HG03354 (cell line): ENCODE measurements at regions not wholly inside any gene's neighbourhood (a gene's known extent, or its start where the extent isn't known, plus 50 kb on each side); places are given as distances from the start of the nearest gene placed in this dataset.
"Not testable (repeated sequence)": the region's sequence is repeated elsewhere in the genome, so short reads cannot be mapped to it uniquely, and the experiment has no call there.

ENCODE experiments used
- ATAC-seq: cut with Tn5 transposase; IDR thresholded peaks from one replicate; pipeline ENCODE4 v1.9.1; 2021; ENCODE audit warnings: mild to moderate bottlenecking; ENCODE audit not compliant: unreplicated experiment, poor library complexity, severe bottlenecking

DNA sequence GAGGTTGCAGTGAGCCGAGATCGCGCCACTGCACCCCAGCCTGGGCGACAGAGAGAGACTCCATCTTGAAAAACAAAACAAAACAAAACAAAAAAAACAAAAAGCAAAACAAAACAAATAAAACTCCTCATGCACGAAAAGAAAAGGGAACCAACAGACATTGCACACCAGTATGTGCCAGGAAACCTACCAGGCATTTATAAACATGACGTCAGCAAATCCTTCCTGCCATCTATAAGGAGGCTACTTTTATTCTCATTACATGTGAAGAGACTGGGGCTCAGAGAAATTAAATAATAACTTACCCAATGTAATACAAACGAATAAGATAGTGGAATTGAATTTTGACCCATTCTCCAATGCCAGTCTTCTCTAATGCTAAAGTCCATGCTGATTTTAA is 197.2 kb downstream of the NUFIP1 start:
- no peak for ATAC-seq

- ATAC-seq: no peak
Observed at GRCh38 chr13:44790289-44790688, 199.0 kb downstream of the NUFIP1 start.

DNA sequence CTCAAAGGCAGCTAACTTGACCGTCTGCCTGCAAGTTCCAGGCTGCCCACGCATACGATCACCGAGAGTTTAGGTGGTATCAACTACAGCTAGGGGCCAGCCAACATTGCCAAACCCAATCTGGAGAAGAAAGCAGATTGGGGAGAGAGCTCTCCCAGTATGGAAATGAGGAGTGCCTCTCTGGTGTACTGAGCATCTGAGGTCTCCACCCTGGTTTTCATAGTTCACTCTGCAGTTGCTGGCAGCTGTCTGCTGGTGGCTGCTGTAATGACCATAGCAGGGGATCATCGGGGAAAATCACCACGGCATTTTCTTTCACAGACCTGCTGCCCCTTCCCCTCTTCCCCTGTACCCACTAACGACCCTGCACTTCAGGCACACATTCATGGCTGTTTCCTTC is 201.7 kb downstream of the NUFIP1 start:
- no peak for ATAC-seq

- ATAC-seq: no peak
Observed at GRCh38 chr13:44786756-44787155, 202.5 kb downstream of the NUFIP1 start.

DNA sequence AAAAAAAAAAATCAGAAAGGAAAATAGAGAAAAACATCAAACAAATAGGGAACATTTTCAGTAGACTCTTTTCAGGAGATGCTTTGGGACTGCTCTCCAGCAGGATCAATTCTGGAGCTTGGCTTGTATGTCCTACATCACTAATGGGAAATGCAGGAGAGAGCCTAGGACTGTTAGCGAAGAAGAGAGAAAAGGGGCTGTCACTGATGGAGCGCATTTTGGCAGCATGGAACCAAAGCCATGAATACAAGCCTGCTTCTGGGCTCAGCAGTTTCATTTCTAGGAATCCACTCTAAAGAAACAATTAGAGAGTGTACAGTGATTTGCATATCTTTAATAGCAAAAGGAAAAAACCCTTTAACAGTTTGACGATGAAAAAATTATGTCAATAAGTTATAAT is 203.9 kb downstream of the NUFIP1 start:
- no peak for ATAC-seq

- ATAC-seq: no peak
Observed at GRCh38 chr13:44784708-44785080, 204.6 kb downstream of the NUFIP1 start.

- no peak for ATAC-seq
Observed at GRCh38 chr13:44783994-44784707, 205.1 kb downstream of the NUFIP1 start.

DNA sequence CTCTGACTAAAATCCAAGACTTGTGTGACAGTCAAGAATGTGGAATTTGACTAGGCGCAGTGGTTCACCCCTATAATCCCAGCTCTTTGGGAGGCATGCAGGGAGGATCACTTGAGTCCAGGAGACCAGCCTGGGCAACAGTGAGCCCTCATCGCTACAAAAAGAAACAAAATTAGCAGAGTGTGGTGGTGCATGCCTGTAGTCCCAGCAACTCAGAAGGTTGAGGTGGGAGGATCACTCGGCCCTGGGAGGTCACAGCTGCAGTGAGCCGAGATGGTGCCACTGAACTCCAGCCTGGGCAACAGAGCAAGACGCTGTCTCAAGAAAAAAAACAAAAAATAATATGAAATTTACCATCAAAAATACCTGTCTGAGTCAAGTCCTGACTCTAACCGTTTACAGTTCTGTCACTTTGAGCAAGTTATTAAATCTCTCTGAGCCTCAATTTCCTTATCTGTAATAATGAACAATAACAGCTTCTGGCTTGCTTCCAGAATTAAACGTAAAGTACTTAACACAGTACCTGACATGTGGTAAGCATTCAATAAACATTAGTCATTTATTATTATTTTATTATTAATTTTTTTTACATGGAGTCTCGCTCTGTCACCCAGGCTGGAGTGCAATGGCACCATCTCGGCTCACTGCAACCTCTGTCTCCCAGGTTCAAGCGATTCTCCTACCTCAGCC is 204.6 kb upstream of the TSC22D1 start:
- no peak for ATAC-seq

DNA sequence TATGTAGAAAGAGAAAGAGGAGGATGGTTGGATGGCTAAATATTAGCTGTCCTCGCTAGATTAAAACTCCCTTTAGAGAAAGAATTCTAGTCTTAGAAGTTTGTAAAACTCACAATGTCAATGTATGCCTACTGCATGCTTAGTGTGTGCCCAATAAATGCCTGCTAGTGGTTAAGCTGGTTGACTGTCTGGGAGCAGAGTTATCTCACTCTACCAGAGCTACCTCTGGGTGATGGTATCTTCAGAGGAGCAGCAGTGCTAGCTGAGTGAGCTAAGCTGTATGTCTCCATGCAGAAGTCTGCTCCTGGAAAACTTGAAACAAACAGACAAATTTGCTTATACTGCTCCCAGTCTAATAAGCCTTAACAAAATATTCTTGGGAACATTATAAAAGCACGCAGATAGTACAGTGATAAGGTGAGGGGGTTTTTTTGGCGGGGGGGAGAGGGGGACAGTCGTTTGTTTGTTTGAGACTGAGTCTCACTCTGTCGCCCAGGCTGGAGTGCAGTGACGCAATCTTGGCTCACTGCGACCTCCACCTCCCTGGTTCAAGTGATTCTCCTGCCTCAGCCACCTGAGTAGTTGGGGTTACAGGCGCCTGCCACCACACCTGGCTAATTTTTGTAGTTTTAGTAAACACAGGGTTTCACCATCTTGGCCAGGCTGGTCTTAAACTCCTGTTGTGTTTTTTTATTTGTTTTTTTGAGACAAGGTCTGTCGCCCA is 202.8 kb upstream of the TSC22D1 start:
- no peak for ATAC-seq

DNA sequence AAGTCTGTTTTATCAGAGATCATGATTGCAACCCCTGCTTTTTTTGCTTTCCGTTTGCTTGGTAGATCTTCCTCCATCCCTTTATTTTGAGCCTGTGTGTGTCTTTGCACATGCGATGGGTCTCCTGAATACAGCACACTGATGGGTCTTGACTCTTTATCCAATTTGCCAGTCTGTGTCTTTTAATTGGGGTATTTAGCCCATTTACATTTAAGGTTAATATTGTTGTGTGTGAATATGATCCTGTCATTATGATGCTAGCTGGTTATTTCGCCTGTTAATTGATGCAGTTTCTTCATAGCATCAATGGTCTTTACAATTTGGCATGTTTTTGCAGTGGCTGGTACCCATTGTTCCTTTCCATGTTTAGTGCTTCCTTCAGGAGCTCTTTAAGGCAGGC is 199.2 kb upstream of the TSC22D1 start:
- not testable (repeated sequence) for ATAC-seq

- no peak for ATAC-seq
Observed at GRCh38 chr13:44770951-44771350, 194.8 kb upstream of the TSC22D1 start.

- no peak for ATAC-seq
Observed at GRCh38 chr13:44769686-44770085, 193.6 kb upstream of the TSC22D1 start.

GRCh38 chr13:44768775-44769581 is 192.8 kb upstream of the TSC22D1 start:
- peak; percentile 13 for ATAC-seq

DNA sequence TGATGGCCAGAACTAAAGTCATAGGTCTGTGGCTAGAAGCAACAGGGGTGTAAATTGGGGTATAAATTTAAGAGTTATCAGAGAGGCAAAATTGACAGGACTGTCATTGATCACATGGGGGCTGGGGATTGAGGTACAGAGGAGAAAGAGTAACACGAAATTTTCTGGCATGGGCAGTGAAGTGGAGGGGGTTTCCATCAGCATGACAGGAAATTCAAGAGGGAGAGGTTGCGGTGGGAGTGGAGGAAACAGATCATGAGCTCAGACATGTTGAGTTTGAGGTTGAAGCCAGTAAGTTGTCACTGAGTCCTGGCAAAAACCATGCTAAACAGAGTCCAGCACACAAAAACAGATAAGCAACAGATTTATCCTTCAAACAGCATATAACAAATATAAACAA is 192.1 kb upstream of the TSC22D1 start:
- peak; percentile 68 for ATAC-seq

- ATAC-seq: no peak
Observed at GRCh38 chr13:44765001-44765471, 188.9 kb upstream of the TSC22D1 start.

DNA sequence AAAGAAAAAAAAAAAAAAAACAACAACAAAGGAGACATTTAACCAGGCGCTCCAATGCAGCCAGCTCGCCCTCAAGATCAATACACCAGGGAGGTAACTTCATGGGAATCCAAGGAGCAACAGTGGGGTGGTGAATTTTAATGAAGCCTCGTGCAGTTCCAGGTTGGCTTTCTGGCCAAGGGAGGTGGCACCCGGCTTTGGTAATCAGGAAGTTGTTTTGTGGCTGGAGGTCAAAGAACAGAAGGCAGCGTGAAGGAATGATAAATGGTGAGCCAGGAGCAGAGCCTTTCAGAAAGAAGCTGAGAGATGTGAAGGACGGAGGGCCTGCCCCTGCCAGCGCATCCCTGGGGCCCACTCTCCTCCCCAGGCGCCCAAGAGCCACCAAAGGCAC is 188.2 kb upstream of the TSC22D1 start:
- ATAC-seq: no peak

GRCh38 chr13:44763615-44764301 is 187.6 kb upstream of the TSC22D1 start:
- no peak for ATAC-seq

DNA sequence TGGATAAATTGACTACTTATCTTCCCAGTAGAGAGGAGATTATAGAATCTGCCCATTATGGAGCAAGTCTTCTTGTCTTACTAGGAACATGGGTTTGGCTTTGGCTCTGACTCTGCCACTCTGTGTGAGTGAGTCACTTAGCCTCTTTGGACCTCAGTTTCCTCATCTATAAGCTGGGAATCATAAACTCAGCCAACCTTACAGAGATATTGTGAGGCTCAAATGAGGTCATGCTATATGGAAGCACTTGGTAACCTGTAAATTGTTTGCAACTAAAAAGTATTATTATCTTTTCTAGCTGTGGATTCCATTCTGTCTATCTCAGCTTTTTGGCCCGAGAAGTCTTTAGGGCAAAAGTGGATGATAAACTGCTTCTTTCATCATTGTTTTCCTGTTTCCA is 186.8 kb upstream of the TSC22D1 start:
- ATAC-seq: no peak

DNA sequence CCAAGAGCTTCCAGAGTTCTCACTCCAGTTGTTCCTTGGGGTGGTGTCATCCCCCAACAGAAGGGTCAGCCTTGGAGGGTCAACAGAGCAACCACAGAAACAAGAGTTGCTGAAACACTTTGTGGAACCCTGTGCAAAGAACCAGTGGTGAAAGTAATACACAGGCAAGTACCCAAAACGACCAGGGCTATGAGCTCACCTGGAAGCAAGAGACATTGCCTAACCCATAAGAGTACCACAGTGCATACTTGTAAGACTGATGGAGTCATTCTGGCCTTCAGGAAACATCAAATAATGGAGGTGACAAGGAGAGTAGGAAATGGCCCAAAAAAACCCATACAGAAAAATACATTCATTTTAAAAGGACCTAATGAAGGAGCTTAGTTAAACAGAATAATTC is 184.3 kb upstream of the TSC22D1 start:
- no peak for ATAC-seq
